ENCODE measurements at regions not wholly inside any gene's neighbourhood (a gene's known extent, or its start where the extent isn't known, plus 50 kb on each side); places are given as distances from the start of the nearest gene placed in this dataset.

DNA sequence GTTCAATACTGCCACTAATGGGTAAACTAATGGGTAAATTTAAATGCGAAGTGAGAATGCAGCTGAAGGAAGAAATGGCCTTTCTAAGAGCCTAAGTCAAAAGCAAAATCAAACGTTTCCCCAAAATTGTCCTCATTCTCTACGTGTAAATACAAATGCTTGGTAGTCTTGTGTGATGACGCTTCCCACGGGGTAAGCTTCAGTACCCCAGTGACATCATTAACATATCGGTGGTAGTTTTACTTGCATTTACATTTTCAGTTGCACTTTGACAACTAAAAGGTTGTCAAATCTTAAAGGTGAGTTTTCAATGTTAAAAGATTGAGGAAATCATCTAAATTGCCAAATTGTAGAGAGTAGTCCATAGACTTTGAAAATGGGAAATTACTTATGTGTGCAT is 550.7 kb upstream of the CCNG1 start:
- DNase-seq (ENCODE audit: low spot score) = no peak
- H3K4me3 ChIP-seq = no peak overlapping the region
- TF ChIP-seq, protein P1, sequence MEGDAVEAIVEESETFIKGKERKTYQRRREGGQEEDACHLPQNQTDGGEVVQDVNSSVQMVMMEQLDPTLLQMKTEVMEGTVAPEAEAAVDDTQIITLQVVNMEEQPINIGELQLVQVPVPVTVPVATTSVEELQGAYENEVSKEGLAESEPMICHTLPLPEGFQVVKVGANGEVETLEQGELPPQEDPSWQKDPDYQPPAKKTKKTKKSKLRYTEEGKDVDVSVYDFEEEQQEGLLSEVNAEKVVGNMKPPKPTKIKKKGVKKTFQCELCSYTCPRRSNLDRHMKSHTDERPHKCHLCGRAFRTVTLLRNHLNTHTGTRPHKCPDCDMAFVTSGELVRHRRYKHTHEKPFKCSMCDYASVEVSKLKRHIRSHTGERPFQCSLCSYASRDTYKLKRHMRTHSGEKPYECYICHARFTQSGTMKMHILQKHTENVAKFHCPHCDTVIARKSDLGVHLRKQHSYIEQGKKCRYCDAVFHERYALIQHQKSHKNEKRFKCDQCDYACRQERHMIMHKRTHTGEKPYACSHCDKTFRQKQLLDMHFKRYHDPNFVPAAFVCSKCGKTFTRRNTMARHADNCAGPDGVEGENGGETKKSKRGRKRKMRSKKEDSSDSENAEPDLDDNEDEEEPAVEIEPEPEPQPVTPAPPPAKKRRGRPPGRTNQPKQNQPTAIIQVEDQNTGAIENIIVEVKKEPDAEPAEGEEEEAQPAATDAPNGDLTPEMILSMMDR (IDR thresholded peaks at IDR 0.05) = no peak
- H3K27ac ChIP-seq = no peak overlapping the region

DNA sequence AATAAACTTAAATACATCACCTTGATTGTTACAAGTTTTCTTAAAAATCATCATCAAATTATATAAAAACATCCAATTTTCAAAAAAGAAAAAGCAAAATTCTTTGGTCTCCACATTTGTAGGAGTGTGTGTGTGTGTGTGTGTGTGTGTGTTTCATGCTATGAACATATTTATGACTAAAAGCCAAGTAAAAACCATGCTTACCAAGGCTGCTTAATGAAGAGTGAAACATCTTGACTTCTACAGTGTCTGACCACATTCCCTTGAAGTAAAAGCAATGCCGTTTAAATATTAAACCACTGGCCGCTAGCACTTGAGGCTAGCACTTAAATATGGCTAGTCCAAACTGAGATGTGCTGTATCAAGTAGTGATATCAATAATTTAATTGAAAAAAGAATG is 549.1 kb upstream of the CCNG1 start:
- DNase-seq (ENCODE audit: low spot score) = no peak
- no peak overlapping the region for H3K27ac ChIP-seq
- no peak overlapping the region for H3K4me3 ChIP-seq
- TF ChIP-seq, protein P1 (IDR thresholded peaks at IDR 0.05) = no peak

GRCh38 chr5:162911873-162912272 is 525.5 kb upstream of the CCNG1 start:
- DNase-seq (ENCODE audit: low spot score) = no peak
- TF ChIP-seq, protein P1 (IDR thresholded peaks at IDR 0.05) = no peak
- Histone ChIP-seq H3K4me3 (no peak overlapping the region), H3K27ac (no peak overlapping the region)

GRCh38 chr5:162916368-162916767 is 521.0 kb upstream of the CCNG1 start:
- Histone ChIP-seq H3K27ac (no peak overlapping the region), H3K4me3 (no peak overlapping the region)
- TF ChIP-seq, protein P1 (IDR thresholded peaks at IDR 0.05) = no peak
- DNase-seq (ENCODE audit: low spot score) = no peak

DNA sequence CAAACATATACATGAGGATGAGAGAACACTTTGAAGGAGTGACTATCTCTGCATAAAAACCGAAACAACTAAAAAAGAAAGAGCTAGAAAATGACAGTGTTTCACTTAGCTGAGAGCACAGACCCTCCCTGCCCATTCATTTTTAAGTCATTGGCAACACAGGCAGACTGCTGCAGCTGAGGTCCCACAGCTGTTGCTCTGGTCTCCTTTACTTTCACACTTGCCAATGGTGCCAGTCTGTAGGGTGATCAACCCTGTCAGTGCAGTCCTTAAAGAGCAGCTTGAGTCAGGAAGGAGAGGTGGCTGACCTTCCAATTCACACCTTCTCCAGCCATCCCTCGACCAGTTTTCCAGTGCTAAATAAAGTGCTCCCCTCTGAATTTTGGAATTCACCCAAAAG is 508.3 kb upstream of the CCNG1 start:
- no peak overlapping the region for H3K4me3 ChIP-seq
- DNase-seq (ENCODE audit: low spot score) = no peak
- TF ChIP-seq, protein P1 (IDR thresholded peaks at IDR 0.05) = no peak
- no peak overlapping the region for H3K27ac ChIP-seq

DNA sequence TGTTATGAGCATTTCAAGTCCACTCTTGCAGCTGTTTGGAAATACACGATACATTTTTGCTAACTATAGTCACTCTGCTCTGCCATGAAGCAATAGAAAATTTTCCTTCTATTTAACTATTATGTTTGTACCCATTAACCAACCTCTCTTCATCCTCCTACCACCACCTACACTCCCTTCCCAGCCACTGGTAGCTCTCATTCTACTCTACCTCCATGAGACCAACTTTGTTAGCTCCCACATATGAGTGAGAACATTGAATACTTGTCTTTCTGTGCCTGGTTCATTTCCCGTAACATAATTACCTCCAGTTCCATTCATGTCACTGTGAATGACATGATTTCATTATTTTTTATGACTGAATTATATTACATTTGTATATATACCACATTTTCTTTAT is 505.9 kb upstream of the CCNG1 start:
- DNase-seq (ENCODE audit: low spot score) = no peak
- Histone ChIP-seq H3K27ac (no peak overlapping the region), H3K4me3 (no peak overlapping the region)
- TF ChIP-seq, protein P1 (IDR thresholded peaks at IDR 0.05) = no peak

DNA sequence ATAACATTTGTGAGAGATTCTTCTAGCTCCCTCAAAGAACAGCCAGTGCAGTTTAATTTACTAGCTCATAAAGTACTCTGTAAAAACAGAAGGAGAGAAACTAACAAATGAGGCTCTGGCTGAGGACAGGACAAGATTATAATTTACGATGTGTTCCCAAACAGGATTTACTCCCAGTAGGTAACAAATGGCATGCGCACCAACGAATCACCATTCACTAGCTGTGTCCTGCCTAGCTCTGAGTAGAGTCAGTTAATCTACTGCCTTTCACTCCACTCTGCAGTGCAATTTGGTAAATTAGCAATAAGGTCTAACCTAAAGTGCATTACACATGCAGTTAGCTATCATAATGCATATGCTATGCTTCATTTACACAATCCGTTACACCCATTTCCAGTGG is 497.4 kb upstream of the CCNG1 start:
- DNase-seq (ENCODE audit: low spot score) = no peak
- TF ChIP-seq, protein P1 (IDR thresholded peaks at IDR 0.05) = no peak
- no peak overlapping the region for H3K4me3 ChIP-seq
- no peak overlapping the region for H3K27ac ChIP-seq
